ENCODE measurements at regions not wholly inside any gene's neighbourhood (a gene's known extent, or its start where the extent isn't known, plus 50 kb on each side); places are given as distances from the start of the nearest gene placed in this dataset.

GRCh38 chr1:25054526-25055323 is 124.6 kb upstream of the RUNX3 start:
- no peaks in the 10 kb centered on the region for H3K9me3 ChIP-seq
- DNase-seq (peak in 1 of 3 donors; percentile 29), ATAC-seq (no peak)
- TF ChIP-seq CTCF (IDR thresholded peaks at IDR 0.05): no peak
- H3K36me3 ChIP-seq (ENCODE audit: low read depth): no peaks in the 10 kb centered on the region
- no peaks in the 10 kb centered on the region for H3K4me1 ChIP-seq (ENCODE audit: low read depth)
- intact Hi-C loops (cut with DNase I, micrococcal nuclease): no loop called here
- no peak overlapping the region for H3K4me3 ChIP-seq

- TF ChIP-seq CTCF (IDR thresholded peaks at IDR 0.05): no peak
- intact Hi-C loops (cut with DNase I, micrococcal nuclease): no loop called here
Measured at GRCh38 chr1:25053576-25054250, 123.6 kb upstream of the RUNX3 start.

GRCh38 chr1:25051906-25052305 is 121.8 kb upstream of the RUNX3 start:
- TF ChIP-seq CTCF (IDR thresholded peaks at IDR 0.05): no peak
- no peaks in the 10 kb centered on the region for H3K4me1 ChIP-seq (ENCODE audit: low read depth)
- intact Hi-C loops (cut with DNase I, micrococcal nuclease): no loop called here
- H3K4me3 ChIP-seq: no peak overlapping the region
- H3K9me3 ChIP-seq: no peaks in the 10 kb centered on the region
- no peak for ATAC-seq
- DNase-seq: peak in 1 of 3 donors; percentile 30
- H3K36me3 ChIP-seq (ENCODE audit: low read depth): no peaks in the 10 kb centered on the region

More at GRCh38 chr1:25053576-25054250, 123.6 kb upstream of the RUNX3 start:
- ATAC-seq: no peak
- H3K9me3 ChIP-seq: no peaks in the 10 kb centered on the region
- peak in 1 of 3 donors; percentile 33 for DNase-seq
- H3K4me1 ChIP-seq (ENCODE audit: low read depth): no peaks in the 10 kb centered on the region
- H3K4me3 ChIP-seq: no peak overlapping the region
- no peaks in the 10 kb centered on the region for H3K36me3 ChIP-seq (ENCODE audit: low read depth)

- Histone ChIP-seq H3K9me3 (no peaks in the 10 kb centered on the region), H3K36me3 (ENCODE audit: low read depth) (no peaks in the 10 kb centered on the region), H3K4me1 (ENCODE audit: low read depth) (no peaks in the 10 kb centered on the region), H3K4me3 (no peak overlapping the region)
- intact Hi-C loops (cut with DNase I, micrococcal nuclease): no loop called here
- no peak for TF ChIP-seq CTCF (IDR thresholded peaks at IDR 0.05)
- no peak for ATAC-seq
- peak in 1 of 3 donors; percentile 25 for DNase-seq
Measured at GRCh38 chr1:25051504-25051903, 121.4 kb upstream of the RUNX3 start.

- TF ChIP-seq CTCF (IDR thresholded peaks at IDR 0.05): no peak
- Histone ChIP-seq H3K4me3 (no peak overlapping the region), H3K36me3 (ENCODE audit: low read depth) (no peaks in the 10 kb centered on the region), H3K4me1 (ENCODE audit: low read depth) (no peaks in the 10 kb centered on the region), H3K9me3 (no peaks in the 10 kb centered on the region)
- no peak for ATAC-seq
- intact Hi-C loops (cut with DNase I, micrococcal nuclease): no loop called here
- peak in 1 of 3 donors; percentile 13 for DNase-seq
Measured at GRCh38 chr1:25050165-25050564, 120.1 kb upstream of the RUNX3 start.

Data from mucosa of descending colon (tissue), 3 donors.